H54 (cell line): ENCODE measurements at regions not wholly inside any gene's neighbourhood (a gene's known extent, or its start where the extent isn't known, plus 50 kb on each side); places are given as distances from the start of the nearest gene placed in this dataset.

Experiments
- DNase-seq: peaks from one replicate; pipeline ENCODE4 v3.0.0; 2011; ENCODE audit warnings: low spot score, mixed read lengths; ENCODE audit not compliant: insufficient read length
- FAIRE-seq: peaks from 3 replicates; lab custom pipeline; 2011; peaks lifted over from hg19 to GRCh38; lab: Jason Lieb, UNC
- POLR2A ChIP-seq: IDR thresholded peaks from 2 replicates; pipeline ENCODE4 v1.6.1; 2011; ENCODE audit warnings: low read depth, mild to moderate bottlenecking, low read length

DNA sequence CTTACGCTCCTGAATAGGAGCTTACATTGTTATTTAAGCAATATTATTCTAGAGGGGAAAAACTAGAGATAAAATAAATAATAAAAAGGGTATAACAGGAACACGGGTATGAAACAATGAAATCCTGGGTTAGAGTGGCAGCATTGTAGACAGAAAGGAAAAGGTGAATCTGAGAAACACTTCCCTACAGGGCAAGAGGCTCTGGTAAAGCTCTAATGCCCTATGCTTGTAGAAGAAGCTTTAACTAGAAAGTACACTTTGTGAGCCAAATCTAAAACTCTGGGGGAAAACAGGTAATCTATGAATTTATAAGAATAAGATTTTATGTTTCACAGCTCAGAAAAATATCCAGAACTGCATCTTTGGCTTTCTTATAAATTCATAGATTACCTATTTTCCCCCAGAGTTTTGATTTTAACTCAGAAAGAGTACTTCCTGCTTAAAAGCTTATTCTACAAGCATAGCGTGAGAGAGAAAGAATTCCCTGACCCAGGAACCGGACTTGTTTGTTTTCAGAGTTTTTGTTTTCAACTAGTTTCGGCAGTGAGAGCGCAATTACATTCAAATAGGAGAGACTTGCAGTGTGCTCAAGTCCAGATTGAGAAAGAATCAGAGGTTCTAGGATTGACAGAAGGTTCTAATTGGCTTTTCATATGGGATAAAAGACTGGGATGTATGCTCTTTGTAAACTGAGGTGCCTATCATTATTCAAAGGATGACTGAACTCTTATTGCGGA is 651.0 kb upstream of the RORB start:
- FAIRE-seq (no peak), DNase-seq (no peak)

DNA sequence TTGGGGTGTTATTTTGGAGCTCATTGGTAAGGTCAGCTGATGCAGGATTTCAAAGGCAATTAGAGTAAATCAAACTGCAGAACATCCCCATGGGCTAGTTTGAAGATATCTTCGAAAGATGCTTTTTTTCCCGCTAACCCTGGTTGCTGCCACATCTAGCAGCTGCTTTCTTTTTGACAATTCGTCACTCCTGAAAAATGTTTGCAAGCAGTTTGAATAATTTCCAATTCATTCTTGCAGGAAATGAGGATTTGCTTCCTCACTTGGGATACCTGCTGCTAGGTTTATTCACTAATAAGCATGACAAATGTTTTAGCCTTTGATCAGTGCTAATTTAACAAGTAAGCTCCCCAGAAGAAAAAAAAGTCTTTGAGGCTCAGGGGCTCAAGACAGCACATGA is 649.6 kb upstream of the RORB start:
- FAIRE-seq (no peak), DNase-seq (no peak)
- TF ChIP-seq POLR2A, result no peak

More for the DNA sequence above, 651.0 kb upstream of the RORB start:
- no peak for TF ChIP-seq POLR2A

DNA sequence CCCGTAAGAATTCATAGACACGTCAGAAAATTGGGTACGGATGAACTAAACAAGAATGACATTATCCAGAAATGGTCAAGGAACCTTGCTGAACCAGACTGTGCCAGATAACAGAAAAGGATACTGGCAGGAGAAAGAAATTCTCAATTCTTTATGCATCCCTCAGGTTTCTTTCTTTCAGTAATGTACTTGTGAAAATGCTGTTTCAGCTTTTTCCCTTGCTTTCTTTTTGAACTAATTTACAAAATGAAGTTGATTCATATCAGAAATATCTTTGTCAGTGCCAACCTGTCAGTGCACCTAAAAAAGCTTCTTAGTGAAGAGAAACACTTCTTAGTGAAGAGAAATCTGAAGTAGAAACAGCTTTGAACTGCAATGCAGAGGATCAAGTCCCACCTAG is 643.6 kb upstream of the RORB start:
- FAIRE-seq (peak; percentile 11), DNase-seq (no peak)
- TF ChIP-seq POLR2A, result no peak

DNA sequence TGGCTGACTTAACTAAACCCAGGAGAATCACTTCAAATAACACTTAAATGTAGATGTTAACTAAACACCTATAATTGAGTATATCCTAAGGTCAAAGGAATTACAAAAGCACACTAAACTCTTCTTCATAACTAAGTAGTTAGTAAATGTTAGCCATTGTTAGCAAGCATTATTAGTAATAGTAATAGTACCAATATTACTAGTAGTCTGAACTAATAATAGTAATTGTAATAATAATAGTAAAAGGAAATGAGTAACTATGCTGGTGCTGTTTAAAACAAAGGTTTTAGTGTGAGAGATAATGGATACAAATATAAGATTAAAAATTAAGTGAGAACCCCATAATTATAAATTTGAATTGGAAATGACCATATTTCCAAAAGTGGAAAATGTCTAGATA is 641.9 kb upstream of the RORB start:
- no peak for TF ChIP-seq POLR2A
- DNase-seq, result no peak
- no peak for FAIRE-seq

DNA sequence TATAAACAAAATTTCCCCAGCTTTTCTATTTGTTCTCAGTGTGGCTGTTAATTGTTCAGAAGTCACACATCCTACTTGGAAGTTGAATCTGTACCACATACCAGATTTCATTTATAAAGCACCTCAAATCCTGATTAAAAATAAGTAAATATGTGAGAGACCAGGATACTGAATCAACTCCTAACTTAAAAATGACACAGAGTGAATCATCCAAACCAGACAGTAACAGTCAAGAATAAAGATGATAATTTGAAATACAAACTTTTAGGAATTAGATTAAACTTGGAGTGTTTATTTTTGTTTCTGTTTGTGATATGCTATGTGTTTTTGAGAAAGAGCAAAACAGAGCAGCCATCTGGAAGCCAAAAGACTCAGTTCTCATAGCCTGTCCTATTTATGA is 633.2 kb upstream of the RORB start:
- FAIRE-seq (no peak), DNase-seq (no peak)
- no peak for TF ChIP-seq POLR2A

DNA sequence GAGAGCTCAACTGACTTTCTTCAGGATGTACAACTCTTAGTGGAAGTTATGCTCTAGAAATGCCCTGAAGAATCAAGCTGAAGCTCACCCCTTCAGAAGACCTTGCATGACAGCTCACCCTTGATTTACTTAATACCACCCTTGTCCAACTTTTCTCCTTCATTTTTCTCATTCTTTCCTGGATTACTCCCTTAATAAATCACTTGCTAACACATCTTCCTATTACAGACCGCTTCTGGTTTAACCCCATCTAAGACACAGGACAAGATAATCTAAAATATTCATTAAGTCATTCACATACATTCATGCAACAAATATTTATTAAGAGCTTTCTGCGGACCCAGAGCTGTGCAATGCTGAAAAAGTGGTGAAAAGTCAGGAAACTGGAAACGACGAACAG is 630.7 kb upstream of the RORB start:
- FAIRE-seq, result no peak
- no peak for TF ChIP-seq POLR2A
- DNase-seq, result no peak

DNA sequence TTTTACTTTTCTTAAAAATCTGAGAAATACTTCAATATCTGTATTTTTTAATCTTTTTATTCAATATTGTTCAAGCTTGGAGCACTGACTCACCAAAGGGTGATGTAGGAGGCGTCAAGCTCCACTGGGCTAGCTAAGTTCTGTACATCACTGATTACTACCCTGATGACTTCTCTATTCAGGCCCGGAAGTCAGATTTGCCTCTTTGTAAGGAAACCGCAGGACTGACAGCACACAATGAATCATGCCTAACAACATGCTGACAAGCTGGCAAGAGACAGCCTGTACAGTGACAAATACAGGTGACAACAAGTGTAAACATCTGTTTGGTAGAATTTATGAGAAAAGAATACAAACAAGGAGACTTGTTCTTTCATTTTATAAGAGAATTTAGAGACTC is 627.9 kb upstream of the RORB start:
- peak; percentile 93 for FAIRE-seq
- DNase-seq, result peak; percentile 5
- TF ChIP-seq POLR2A, result no peak

DNA sequence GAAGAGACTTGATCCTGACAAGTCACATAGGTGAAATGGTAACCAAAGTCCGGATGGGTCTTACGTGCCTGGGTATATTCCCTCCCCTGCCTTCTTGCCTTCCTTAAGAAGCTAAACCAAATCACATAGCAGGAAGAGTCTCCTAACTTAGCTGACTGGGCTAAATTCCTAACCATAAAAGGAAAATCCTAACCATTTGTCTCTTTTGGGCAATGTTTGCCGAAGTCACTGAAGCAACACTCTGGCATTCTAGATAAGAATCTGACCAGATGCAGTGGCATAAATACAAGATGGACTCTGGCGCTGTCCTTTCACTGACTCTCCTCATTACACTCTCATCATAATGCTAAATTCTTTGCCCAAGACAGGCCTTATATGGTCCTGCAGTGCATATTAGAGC is 625.5 kb upstream of the RORB start:
- DNase-seq (no peak), FAIRE-seq (no peak)
- no peak for TF ChIP-seq POLR2A

DNA sequence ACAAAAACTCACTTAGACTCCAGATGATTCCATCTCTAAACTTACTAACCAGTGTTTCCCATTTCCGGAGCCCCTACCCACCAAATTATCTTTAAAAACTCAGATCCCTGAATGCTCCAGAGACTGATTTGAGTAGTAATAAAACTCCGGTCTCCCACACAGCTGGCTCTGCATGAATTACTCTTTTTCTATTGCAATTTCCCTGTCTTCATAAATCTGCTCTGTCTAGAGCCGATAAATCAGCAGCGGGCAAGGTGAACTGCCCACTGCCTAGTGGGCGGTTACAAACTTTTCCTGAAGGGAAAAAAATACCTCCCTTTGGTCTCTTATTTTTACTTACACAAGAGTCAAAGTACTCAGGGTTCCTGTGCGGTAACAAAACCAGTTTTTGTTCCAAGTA is 624.4 kb upstream of the RORB start:
- FAIRE-seq (no peak), DNase-seq (no peak)
- TF ChIP-seq POLR2A, result no peak

DNA sequence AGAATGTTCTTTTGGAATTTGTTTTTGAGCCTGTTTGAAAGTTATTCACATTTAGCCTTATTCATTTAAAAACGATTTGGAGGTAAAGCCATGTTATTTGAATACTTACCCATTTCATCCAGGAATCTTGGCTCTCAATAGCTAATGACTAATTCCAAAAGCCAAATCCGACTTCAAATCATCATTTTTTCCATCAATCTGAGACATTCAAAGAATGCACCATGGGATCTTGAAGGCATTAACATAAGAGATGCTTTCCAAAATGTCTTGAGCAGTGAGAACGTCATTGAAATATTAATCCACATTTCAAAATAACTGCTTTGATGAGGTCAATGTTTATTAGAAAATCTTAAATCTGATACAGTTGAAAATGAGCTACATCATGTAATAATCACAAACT is 617.0 kb upstream of the RORB start:
- TF ChIP-seq POLR2A, result no peak
- FAIRE-seq, result no peak

DNA sequence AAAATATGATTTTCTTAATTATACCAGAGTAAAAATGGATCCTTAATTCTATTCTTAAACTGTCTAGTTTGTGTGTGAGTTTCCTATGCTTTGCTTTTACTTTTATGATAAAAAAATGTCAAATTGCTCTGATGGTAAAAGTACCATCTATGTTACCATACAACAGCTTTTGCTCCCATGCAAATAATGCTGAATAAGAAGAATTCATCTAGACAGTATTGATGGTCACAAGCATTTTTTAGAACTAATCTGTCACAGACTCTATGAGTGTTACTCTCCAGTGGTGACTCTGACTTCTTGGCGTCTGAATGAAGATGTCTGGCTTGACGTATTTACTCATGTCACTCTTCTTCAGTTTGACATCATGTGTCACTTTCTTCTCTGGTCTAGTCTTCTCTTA is 608.1 kb upstream of the RORB start:
- no peak for TF ChIP-seq POLR2A
- FAIRE-seq (peak; percentile 61), DNase-seq (no peak)

More for the DNA sequence above, 617.0 kb upstream of the RORB start:
- DNase-seq, result no peak

DNA sequence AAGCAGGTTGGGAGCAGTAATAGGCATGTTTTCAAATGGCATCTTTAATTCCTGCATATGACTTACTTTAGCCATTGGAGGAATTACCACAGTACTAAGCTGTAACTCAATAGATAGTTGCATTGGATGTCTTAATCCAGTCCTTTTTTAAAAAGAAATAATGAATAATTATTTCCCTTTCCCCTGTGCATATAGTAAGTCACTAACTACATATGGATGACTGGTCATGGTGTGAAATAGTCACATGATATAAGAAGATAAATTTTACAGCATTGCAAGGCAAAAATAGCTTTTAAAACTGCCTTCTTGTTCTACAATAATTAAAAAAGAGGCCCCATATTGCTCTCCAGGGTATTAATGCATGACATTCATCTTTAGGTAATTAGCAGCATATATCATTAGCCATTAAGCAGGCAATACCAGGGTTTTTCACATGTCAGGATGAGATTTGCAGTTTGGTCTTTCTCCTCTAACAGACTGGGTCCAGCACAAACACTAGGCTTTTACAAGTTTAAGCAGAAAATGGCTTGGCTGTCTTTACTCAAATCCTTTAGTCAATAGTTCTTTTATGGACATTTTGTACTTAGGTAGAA is 606.4 kb upstream of the RORB start:
- DNase-seq (no peak), FAIRE-seq (no peak)
- TF ChIP-seq POLR2A, result no peak

DNA sequence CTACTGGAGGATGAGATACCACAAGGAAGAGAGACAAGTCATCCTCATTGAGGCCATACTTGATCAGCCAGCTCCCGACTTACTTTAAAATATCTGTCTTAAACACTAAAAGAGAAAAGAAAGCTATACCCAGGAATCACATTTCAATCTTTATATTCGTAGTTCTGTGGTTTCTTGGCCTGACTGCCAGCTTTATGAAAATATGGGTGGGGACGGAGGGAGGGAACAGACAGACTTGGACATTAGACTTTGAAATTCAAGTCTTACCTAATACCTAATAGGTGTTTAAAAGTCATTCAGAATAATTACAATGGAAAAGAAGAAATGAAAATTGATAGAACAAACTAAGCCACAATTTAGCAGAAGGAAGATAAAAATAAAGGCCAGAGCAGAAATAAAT is 604.8 kb upstream of the RORB start:
- FAIRE-seq (no peak), DNase-seq (no peak)
- TF ChIP-seq POLR2A, result no peak

DNA sequence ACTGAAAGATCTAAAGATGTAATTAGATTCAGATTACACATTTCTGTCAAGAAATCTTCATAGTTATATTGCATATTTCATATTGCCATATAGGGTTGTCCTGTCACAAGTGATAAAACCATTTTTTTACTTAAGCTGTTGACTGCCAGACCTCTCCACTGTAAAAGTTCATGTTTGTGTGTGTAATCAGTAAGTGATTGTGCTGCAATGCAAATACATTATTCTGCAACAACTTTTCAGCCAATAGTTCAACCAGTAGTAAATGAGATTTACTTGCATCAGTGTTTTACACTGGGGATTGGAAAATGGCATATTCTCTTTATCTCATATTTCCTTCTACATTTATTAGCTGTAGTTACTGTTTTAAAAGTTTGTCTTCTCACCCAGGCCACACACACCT is 603.9 kb upstream of the RORB start:
- no peak for FAIRE-seq
- no peak for TF ChIP-seq POLR2A
- DNase-seq, result no peak

DNA sequence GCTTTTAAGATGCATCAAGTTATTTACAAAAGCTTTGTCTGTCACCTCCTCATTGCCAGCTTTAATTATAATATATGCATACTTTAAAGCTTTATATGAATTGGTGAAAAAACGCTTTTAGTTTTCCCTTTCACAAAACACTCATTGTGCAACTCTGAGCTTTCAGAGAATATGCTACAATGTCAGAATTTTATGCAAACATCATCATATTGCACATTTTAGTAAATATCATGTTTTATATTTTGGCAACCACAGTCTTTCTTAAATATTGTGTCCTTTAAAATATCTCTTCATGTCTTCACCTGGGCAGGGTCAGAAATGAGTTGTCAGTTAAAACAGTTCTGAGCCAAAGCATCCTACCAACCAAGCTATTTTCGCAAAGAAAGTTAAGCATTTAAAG is 601.1 kb upstream of the RORB start:
- FAIRE-seq, result no peak
- no peak for TF ChIP-seq POLR2A

More for the DNA sequence above, 601.1 kb upstream of the RORB start:
- DNase-seq, result no peak
